SK-N-SH treated with all-trans-retinoic acid at 6 μM for 48 hours (cell line): ENCODE measurements at regions not wholly inside any gene's neighbourhood (a gene's known extent, or its start where the extent isn't known, plus 50 kb on each side); places are given as distances from the start of the nearest gene placed in this dataset.
"Not testable (repeated sequence)": the region's sequence is repeated elsewhere in the genome, so short reads cannot be mapped to it uniquely, and the experiment has no call there.

Experiments used
- ATAC-seq: fragments of 200-7000 bp; cut with Tn5 transposase; 3 replicates; pipeline ENCODE4 v1.9.1; 2020; ENCODE audit warnings: mild to moderate bottlenecking, moderate library complexity
- ARNTL ChIP-seq: fragments of 450-650 bp; formaldehyde crosslinking; IDR thresholded peaks from 2 replicates; pipeline ENCODE4 v1.5.0; 2020; ENCODE audit warnings: low read depth, mild to moderate bottlenecking, moderate library complexity, borderline replicate concordance
- CSDC2 ChIP-seq: fragments of 250-450 bp; sonication (Bioruptor Pico); IDR thresholded peaks from 2 replicates; pipeline ENCODE4 v1.5.0; 2020; ENCODE audit warnings: mild to moderate bottlenecking, moderate library complexity
- ESRRG ChIP-seq: fragments of 250-450 bp; sonication (Bioruptor Pico); IDR thresholded peaks from 2 replicates; pipeline ENCODE4 v1.6.1; 2021; ENCODE audit warnings: mild to moderate bottlenecking
- GLIS3 ChIP-seq: fragments of 250-450 bp; sonication (Bioruptor Pico); IDR thresholded peaks from 2 replicates; pipeline ENCODE4 v1.5.0; 2020; ENCODE audit warnings: mild to moderate bottlenecking, moderate library complexity
- OSR1 ChIP-seq: fragments of 250-450 bp; sonication (Bioruptor Pico); IDR thresholded peaks from 2 replicates; pipeline ENCODE4 v1.8.0; 2022; ENCODE audit warnings: moderate library complexity, mild to moderate bottlenecking, inconsistent platforms
- PPARA ChIP-seq: fragments of 250-450 bp; sonication (Bioruptor Pico); IDR thresholded peaks from 2 replicates; pipeline ENCODE4 v1.5.0; 2020; ENCODE audit warnings: mild to moderate bottlenecking, borderline replicate concordance
- RARB ChIP-seq: fragments of 250-450 bp; sonication (Bioruptor Pico); IDR thresholded peaks from 2 replicates; pipeline ENCODE4 v1.8.0; 2021; ENCODE audit warnings: mild to moderate bottlenecking, moderate library complexity
- TCF4 ChIP-seq: fragments of 250-450 bp; sonication (Bioruptor Pico); IDR thresholded peaks from 2 replicates; pipeline ENCODE4 v1.8.0; 2021; ENCODE audit warnings: mild to moderate bottlenecking, moderate library complexity, borderline replicate concordance
- TOX ChIP-seq: fragments of 250-450 bp; sonication (Bioruptor Pico); IDR thresholded peaks from 2 replicates; pipeline ENCODE4 v1.8.0; 2021; ENCODE audit warnings: mild to moderate bottlenecking, moderate library complexity, borderline replicate concordance
- ZC3H10 ChIP-seq: fragments of 250-450 bp; sonication (Bioruptor Pico); IDR thresholded peaks from 2 replicates; pipeline ENCODE4 v1.5.1; 2021; ENCODE audit warnings: mild to moderate bottlenecking, moderate library complexity
- ZFP3 ChIP-seq: fragments of 250-450 bp; sonication (Bioruptor Pico); IDR thresholded peaks from 2 replicates; pipeline ENCODE4 v1.5.0; 2020; ENCODE audit warnings: mild to moderate bottlenecking, moderate library complexity
- ZFP30 ChIP-seq: fragments of 450-650 bp; formaldehyde crosslinking; IDR thresholded peaks from 2 replicates; pipeline ENCODE4 v1.5.0; 2022; ENCODE audit warnings: mild to moderate bottlenecking, moderate library complexity
- ZNF565 ChIP-seq: fragments of 450-650 bp; formaldehyde crosslinking; conservative IDR thresholded peaks from 2 replicates; pipeline ENCODE4 v1.5.0; 2020; ENCODE audit warnings: low read depth, mild to moderate bottlenecking, moderate library complexity
- ZNF70 ChIP-seq: fragments of 450-650 bp; formaldehyde crosslinking; IDR thresholded peaks from 2 replicates; pipeline ENCODE4 v1.5.0; 2020; ENCODE audit warnings: mild to moderate bottlenecking, moderate library complexity
- TF ChIP-seq, protein P1 (sequence below): fragments of 250-450 bp; sonication (Bioruptor Pico); IDR thresholded peaks from 2 replicates; pipeline ENCODE4 v1.8.0; 2020; ENCODE audit warnings: mild to moderate bottlenecking, moderate library complexity, borderline replicate concordance
- TF ChIP-seq, protein P2 (sequence below): fragments of 250-450 bp; sonication (Bioruptor Pico); IDR thresholded peaks from 2 replicates; pipeline ENCODE4 v1.5.1; 2021; ENCODE audit warnings: mild to moderate bottlenecking, moderate library complexity
- TF ChIP-seq, protein P3 (sequence below): fragments of 250-450 bp; sonication (Bioruptor Pico); IDR thresholded peaks from 2 replicates; pipeline ENCODE4 v1.5.1; 2020; ENCODE audit warnings: low read depth, mild to moderate bottlenecking, moderate library complexity
- TF ChIP-seq, protein P4 (sequence below): fragments of 250-450 bp; sonication (Bioruptor Pico); IDR thresholded peaks from 2 replicates; pipeline ENCODE4 v1.8.0; 2021; ENCODE audit warnings: low read depth, mild to moderate bottlenecking, moderate library complexity, borderline replicate concordance
- TF ChIP-seq, protein P5 (sequence below): fragments of 250-450 bp; sonication (Bioruptor Pico); IDR thresholded peaks from 2 replicates; pipeline ENCODE4 v1.5.0; 2020; ENCODE audit warnings: mild to moderate bottlenecking, moderate library complexity

DNA sequence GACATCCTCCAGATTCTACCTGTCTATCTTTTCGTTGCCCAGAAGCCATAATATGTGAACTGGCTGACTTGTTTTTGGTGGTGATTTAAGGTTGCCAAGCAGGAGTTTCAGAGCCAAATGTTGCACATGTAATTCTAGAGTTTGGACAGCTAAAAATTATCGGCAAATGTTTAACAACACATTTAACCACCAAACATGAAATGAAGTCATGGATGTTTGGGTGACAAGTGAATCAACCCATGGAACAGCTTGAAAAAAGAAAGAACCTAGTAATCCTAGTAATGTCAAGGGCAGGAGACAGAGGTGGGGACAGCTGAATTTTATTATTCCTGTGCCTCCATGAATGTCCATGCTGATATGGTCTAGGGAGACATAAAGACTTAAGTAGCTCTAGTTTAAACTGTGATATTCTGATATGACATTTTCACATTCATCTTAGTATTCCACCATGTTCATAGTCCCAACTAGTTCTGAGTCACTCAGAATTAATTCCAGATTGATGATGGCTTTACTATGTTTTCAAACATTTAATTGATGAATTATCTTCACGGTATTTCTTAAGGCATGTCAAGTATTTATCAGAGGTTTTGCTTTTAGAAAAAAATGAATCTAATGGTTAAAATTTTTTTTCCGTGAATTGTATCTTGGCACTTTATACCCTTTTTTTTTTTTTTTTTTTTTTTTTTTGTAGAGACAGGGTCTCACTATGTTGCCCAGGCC lies 101.7 kb downstream of the SOCS6 start:
- peak; percentile 89 for ATAC-seq
- no peak for TF ChIP-seq GLIS3
- TF ChIP-seq ZNF70 (CRISPR knock-in tag): no peak
- no peak for TF ChIP-seq TCF4
- no peak for TF ChIP-seq ZFP3 (CRISPR knock-in tag)
- TF ChIP-seq, protein P1, sequence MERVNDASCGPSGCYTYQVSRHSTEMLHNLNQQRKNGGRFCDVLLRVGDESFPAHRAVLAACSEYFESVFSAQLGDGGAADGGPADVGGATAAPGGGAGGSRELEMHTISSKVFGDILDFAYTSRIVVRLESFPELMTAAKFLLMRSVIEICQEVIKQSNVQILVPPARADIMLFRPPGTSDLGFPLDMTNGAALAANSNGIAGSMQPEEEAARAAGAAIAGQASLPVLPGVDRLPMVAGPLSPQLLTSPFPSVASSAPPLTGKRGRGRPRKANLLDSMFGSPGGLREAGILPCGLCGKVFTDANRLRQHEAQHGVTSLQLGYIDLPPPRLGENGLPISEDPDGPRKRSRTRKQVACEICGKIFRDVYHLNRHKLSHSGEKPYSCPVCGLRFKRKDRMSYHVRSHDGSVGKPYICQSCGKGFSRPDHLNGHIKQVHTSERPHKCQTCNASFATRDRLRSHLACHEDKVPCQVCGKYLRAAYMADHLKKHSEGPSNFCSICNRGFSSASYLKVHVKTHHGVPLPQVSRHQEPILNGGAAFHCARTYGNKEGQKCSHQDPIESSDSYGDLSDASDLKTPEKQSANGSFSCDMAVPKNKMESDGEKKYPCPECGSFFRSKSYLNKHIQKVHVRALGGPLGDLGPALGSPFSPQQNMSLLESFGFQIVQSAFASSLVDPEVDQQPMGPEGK (CRISPR knock-in tag): no peak
- TF ChIP-seq ZFP30 (CRISPR knock-in tag): no peak
- TF ChIP-seq, protein P2, sequence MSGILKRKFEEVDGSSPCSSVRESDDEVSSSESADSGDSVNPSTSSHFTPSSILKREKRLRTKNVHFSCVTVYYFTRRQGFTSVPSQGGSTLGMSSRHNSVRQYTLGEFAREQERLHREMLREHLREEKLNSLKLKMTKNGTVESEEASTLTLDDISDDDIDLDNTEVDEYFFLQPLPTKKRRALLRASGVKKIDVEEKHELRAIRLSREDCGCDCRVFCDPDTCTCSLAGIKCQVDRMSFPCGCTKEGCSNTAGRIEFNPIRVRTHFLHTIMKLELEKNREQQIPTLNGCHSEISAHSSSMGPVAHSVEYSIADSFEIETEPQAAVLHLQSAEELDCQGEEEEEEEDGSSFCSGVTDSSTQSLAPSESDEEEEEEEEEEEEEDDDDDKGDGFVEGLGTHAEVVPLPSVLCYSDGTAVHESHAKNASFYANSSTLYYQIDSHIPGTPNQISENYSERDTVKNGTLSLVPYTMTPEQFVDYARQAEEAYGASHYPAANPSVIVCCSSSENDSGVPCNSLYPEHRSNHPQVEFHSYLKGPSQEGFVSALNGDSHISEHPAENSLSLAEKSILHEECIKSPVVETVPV (CRISPR knock-in tag): no peak
- TF ChIP-seq CSDC2: no peak
- TF ChIP-seq OSR1 (CRISPR knock-in tag): no peak
- TF ChIP-seq RARB (CRISPR knock-in tag): no peak
- no peak for TF ChIP-seq PPARA (CRISPR knock-in tag)

DNA sequence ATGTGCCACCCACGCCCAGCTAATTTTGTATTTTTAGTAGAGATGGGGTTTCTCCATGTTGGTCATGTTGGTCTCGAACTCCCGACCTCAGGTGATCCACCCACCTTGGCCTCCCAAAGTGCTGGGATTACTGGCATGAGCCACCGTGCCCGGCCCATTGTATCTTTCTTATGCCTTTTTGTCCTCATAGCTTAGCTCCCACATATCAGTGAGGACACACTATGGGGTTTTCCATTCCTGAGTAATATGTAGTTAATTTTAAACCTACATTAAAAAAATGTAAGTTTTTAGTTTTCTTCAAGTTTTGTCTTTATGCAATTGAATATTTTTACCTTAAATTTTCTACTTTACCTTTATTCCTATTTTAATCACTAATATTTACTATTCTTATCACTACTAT lies 100.2 kb downstream of the SOCS6 start:
- ATAC-seq: not testable (repeated sequence)

DNA sequence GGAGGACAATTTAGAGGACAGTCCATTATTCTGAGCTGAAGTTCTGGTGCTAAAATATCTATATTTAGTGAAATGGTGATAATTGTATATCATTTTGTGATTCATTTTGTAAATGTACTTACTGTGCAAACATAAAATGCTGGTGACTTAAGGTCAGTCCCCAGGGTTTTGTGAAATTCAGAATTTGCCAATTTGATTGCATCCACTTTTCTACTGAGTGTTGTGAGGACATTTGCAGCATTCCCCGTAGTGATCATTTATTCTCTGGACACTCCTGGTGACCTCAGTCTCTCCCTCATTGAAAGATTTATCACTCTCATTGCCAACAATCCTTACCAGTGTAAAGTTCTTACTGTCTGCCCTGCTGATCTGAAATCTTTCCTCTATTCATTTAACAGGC lies 98.2 kb downstream of the SOCS6 start:
- no peak for ATAC-seq
- TF ChIP-seq ARNTL (no peak), ZNF565 (no peak)

DNA sequence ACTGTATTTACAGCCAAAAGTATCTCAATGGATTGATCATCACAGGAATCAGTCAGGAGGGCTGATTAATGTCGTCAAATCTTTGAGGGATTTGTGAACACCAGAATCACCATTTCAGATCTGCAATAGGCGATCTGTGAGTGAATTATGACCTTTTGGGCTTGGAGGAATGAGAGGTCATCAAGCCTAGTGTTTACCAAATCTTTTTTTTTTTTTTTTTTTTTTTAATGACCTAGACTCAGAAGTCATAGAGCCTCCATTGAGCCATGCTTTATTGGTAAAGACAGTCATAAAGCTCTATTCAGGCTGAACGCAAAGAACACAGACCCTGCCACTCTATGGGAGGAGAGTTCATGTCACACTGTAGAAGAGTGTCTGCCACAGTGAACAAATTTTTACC lies 97.7 kb downstream of the SOCS6 start:
- no peak for ATAC-seq
- TF ChIP-seq ZNF70 (CRISPR knock-in tag) (no peak), ZC3H10 (no peak), OSR1 (CRISPR knock-in tag) (no peak), ZFP3 (CRISPR knock-in tag) (no peak), ZNF565 (no peak), TCF4 (no peak), GLIS3 (no peak), TOX (CRISPR knock-in tag) (no peak), ESRRG (CRISPR knock-in tag) (no peak), RARB (CRISPR knock-in tag) (no peak)
- TF ChIP-seq, protein P1 (CRISPR knock-in tag): no peak
- TF ChIP-seq, protein P3, sequence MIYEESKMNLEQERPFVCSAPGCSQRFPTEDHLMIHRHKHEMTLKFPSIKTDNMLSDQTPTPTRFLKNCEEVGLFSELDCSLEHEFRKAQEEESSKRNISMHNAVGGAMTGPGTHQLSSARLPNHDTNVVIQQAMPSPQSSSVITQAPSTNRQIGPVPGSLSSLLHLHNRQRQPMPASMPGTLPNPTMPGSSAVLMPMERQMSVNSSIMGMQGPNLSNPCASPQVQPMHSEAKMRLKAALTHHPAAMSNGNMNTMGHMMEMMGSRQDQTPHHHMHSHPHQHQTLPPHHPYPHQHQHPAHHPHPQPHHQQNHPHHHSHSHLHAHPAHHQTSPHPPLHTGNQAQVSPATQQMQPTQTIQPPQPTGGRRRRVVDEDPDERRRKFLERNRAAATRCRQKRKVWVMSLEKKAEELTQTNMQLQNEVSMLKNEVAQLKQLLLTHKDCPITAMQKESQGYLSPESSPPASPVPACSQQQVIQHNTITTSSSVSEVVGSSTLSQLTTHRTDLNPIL: no peak
- TF ChIP-seq, protein P2 (CRISPR knock-in tag): no peak
- TF ChIP-seq, protein P4, sequence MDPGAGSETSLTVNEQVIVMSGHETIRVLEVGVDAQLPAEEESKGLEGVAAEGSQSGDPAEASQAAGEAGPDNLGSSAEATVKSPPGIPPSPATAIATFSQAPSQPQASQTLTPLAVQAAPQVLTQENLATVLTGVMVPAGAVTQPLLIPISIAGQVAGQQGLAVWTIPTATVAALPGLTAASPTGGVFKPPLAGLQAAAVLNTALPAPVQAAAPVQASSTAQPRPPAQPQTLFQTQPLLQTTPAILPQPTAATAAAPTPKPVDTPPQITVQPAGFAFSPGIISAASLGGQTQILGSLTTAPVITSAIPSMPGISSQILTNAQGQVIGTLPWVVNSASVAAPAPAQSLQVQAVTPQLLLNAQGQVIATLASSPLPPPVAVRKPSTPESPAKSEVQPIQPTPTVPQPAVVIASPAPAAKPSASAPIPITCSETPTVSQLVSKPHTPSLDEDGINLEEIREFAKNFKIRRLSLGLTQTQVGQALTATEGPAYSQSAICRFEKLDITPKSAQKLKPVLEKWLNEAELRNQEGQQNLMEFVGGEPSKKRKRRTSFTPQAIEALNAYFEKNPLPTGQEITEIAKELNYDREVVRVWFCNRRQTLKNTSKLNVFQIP (CRISPR knock-in tag): no peak
- TF ChIP-seq, protein P5, sequence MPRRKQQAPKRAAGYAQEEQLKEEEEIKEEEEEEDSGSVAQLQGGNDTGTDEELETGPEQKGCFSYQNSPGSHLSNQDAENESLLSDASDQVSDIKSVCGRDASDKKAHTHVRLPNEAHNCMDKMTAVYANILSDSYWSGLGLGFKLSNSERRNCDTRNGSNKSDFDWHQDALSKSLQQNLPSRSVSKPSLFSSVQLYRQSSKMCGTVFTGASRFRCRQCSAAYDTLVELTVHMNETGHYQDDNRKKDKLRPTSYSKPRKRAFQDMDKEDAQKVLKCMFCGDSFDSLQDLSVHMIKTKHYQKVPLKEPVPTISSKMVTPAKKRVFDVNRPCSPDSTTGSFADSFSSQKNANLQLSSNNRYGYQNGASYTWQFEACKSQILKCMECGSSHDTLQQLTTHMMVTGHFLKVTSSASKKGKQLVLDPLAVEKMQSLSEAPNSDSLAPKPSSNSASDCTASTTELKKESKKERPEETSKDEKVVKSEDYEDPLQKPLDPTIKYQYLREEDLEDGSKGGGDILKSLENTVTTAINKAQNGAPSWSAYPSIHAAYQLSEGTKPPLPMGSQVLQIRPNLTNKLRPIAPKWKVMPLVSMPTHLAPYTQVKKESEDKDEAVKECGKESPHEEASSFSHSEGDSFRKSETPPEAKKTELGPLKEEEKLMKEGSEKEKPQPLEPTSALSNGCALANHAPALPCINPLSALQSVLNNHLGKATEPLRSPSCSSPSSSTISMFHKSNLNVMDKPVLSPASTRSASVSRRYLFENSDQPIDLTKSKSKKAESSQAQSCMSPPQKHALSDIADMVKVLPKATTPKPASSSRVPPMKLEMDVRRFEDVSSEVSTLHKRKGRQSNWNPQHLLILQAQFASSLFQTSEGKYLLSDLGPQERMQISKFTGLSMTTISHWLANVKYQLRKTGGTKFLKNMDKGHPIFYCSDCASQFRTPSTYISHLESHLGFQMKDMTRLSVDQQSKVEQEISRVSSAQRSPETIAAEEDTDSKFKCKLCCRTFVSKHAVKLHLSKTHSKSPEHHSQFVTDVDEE (CRISPR knock-in tag): no peak
- TF ChIP-seq, all 23 proteins: peak for 0
